ENCODE measurements at regions not wholly inside any gene's neighbourhood (a gene's known extent, or its start where the extent isn't known, plus 50 kb on each side); places are given as distances from the start of the nearest gene placed in this dataset.
"Not testable (repeated sequence)": the region's sequence is repeated elsewhere in the genome, so short reads cannot be mapped to it uniquely, and the experiment has no call there.

DNA sequence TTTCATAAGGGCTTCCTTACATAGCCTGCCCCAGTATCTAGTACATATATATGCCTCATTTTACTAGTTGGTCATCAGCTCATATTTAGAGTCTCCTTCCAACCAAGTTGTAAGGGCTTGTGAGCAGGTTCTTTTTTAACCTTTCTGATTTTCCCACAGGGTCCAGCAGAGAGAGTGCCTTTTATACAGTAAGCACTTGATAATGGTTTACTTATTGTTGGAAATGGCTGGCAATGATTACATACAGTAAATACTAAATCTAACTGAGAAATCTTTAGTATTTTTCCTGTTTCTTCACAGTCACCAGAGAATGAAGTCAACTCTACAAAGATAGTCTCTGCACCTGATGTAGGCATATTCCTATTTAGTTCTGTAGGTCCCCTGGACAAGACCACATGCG is 135.1 kb upstream of the B3GAT2 start:
- ATAC-seq (ENCODE audit: insufficient read depth, low read depth), result no peak
- Histone ChIP-seq H3K79me2 (ENCODE audit: insufficient read depth, low read length) (no peaks in the 10 kb centered on the region), H3K27me3 (ENCODE audit: insufficient read depth, low read length, poor library complexity) (no peaks in the 10 kb centered on the region), H3K36me3 (ENCODE audit: insufficient read depth, low read length) (no peaks in the 10 kb centered on the region), H3K9me3 (ENCODE audit: insufficient read depth, low read length, severe bottlenecking) (no peaks in the 10 kb centered on the region), H3K27ac (ENCODE audit: low read length) (no peak overlapping the region), H3K4me3 (ENCODE audit: low read depth in 1 of 2, low read length in 2 of 2) (no peak overlapping the region), H4K20me1 (ENCODE audit: insufficient read depth, low read length) (no peaks in the 10 kb centered on the region), H2AFZ (ENCODE audit: low read depth, low read length) (no peak overlapping the region), H3K9ac (ENCODE audit: low read depth, low read length) (no peak overlapping the region), H3K4me1 (ENCODE audit: insufficient read depth, low read length) (no peaks in the 10 kb centered on the region), H3K4me2 (ENCODE audit: insufficient read depth, low read length) (no peak overlapping the region)
- DNase-seq, result no peak
- TF ChIP-seq EZH2 (IDR thresholded peaks at IDR 0.05; ENCODE audit: borderline replicate concordance, low read depth, low read length, severe bottlenecking), result no peak
- TF ChIP-seq, protein P1, sequence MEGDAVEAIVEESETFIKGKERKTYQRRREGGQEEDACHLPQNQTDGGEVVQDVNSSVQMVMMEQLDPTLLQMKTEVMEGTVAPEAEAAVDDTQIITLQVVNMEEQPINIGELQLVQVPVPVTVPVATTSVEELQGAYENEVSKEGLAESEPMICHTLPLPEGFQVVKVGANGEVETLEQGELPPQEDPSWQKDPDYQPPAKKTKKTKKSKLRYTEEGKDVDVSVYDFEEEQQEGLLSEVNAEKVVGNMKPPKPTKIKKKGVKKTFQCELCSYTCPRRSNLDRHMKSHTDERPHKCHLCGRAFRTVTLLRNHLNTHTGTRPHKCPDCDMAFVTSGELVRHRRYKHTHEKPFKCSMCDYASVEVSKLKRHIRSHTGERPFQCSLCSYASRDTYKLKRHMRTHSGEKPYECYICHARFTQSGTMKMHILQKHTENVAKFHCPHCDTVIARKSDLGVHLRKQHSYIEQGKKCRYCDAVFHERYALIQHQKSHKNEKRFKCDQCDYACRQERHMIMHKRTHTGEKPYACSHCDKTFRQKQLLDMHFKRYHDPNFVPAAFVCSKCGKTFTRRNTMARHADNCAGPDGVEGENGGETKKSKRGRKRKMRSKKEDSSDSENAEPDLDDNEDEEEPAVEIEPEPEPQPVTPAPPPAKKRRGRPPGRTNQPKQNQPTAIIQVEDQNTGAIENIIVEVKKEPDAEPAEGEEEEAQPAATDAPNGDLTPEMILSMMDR (IDR thresholded peaks at IDR 0.05; ENCODE audit: borderline replicate concordance, extremely low read depth, low read length, poor library complexity, severe bottlenecking), result no peak

GRCh38 chr6:71097264-71097663 is 140.4 kb upstream of the B3GAT2 start:
- not testable (repeated sequence) for DNase-seq; H2AFZ ChIP-seq (ENCODE audit: low read depth, low read length); H3K4me1 ChIP-seq (ENCODE audit: insufficient read depth, low read length); H3K79me2 ChIP-seq (ENCODE audit: insufficient read depth, low read length); H3K36me3 ChIP-seq (ENCODE audit: insufficient read depth, low read length); H4K20me1 ChIP-seq (ENCODE audit: insufficient read depth, low read length); H3K27ac ChIP-seq (ENCODE audit: low read length); H3K4me3 ChIP-seq (ENCODE audit: low read depth in 1 of 2, low read length in 2 of 2); ATAC-seq (ENCODE audit: insufficient read depth, low read depth); H3K27me3 ChIP-seq (ENCODE audit: insufficient read depth, low read length, poor library complexity); H3K9ac ChIP-seq (ENCODE audit: low read depth, low read length); H3K9me3 ChIP-seq (ENCODE audit: insufficient read depth, low read length, severe bottlenecking); H3K4me2 ChIP-seq (ENCODE audit: insufficient read depth, low read length)

GRCh38 chr6:71099649-71100048 is 142.8 kb upstream of the B3GAT2 start:
- no peak overlapping the region for H3K9ac ChIP-seq (ENCODE audit: low read depth, low read length)
- H3K79me2 ChIP-seq (ENCODE audit: insufficient read depth, low read length), result no peaks in the 10 kb centered on the region
- DNase-seq (no peak), ATAC-seq (ENCODE audit: insufficient read depth, low read depth) (no peak)
- no peak overlapping the region for H3K4me2 ChIP-seq (ENCODE audit: insufficient read depth, low read length)
- no peaks in the 10 kb centered on the region for H3K27me3 ChIP-seq (ENCODE audit: insufficient read depth, low read length, poor library complexity)
- TF ChIP-seq, protein P1 (IDR thresholded peaks at IDR 0.05; ENCODE audit: borderline replicate concordance, extremely low read depth, low read length, poor library complexity, severe bottlenecking), result no peak
- TF ChIP-seq EZH2 (IDR thresholded peaks at IDR 0.05; ENCODE audit: borderline replicate concordance, low read depth, low read length, severe bottlenecking), result no peak
- no peaks in the 10 kb centered on the region for H4K20me1 ChIP-seq (ENCODE audit: insufficient read depth, low read length)
- H3K4me1 ChIP-seq (ENCODE audit: insufficient read depth, low read length), result no peaks in the 10 kb centered on the region
- no peak overlapping the region for H3K4me3 ChIP-seq (ENCODE audit: low read depth in 1 of 2, low read length in 2 of 2)
- H3K27ac ChIP-seq (ENCODE audit: low read length), result no peak overlapping the region
- no peaks in the 10 kb centered on the region for H3K9me3 ChIP-seq (ENCODE audit: insufficient read depth, low read length, severe bottlenecking)
- H2AFZ ChIP-seq (ENCODE audit: low read depth, low read length), result no peak overlapping the region
- H3K36me3 ChIP-seq (ENCODE audit: insufficient read depth, low read length), result no peaks in the 10 kb centered on the region

- ATAC-seq (ENCODE audit: insufficient read depth, low read depth), result no peak
- H2AFZ ChIP-seq (ENCODE audit: low read depth, low read length), result no peak overlapping the region
- TF ChIP-seq EZH2 (IDR thresholded peaks at IDR 0.05; ENCODE audit: borderline replicate concordance, low read depth, low read length, severe bottlenecking), result no peak
- TF ChIP-seq, protein P1 (IDR thresholded peaks at IDR 0.05; ENCODE audit: borderline replicate concordance, extremely low read depth, low read length, poor library complexity, severe bottlenecking), result no peak
- H3K4me3 ChIP-seq (ENCODE audit: low read depth in 1 of 2, low read length in 2 of 2), result no peak overlapping the region
- no peaks in the 10 kb centered on the region for H3K27me3 ChIP-seq (ENCODE audit: insufficient read depth, low read length, poor library complexity)
- H3K9me3 ChIP-seq (ENCODE audit: insufficient read depth, low read length, severe bottlenecking), result no peaks in the 10 kb centered on the region
- H3K79me2 ChIP-seq (ENCODE audit: insufficient read depth, low read length), result no peaks in the 10 kb centered on the region
- no peak overlapping the region for H3K27ac ChIP-seq (ENCODE audit: low read length)
- H3K36me3 ChIP-seq (ENCODE audit: insufficient read depth, low read length), result no peaks in the 10 kb centered on the region
- DNase-seq, result no peak
- H3K4me2 ChIP-seq (ENCODE audit: insufficient read depth, low read length), result no peak overlapping the region
- H3K9ac ChIP-seq (ENCODE audit: low read depth, low read length), result no peak overlapping the region
- H4K20me1 ChIP-seq (ENCODE audit: insufficient read depth, low read length), result no peaks in the 10 kb centered on the region
- H3K4me1 ChIP-seq (ENCODE audit: insufficient read depth, low read length), result no peaks in the 10 kb centered on the region
Measured at GRCh38 chr6:71103130-71103529, 146.3 kb upstream of the B3GAT2 start.

Data from DND-41 (cell line).